ENCODE measurements at regions not wholly inside any gene's neighbourhood (a gene's known extent, or its start where the extent isn't known, plus 50 kb on each side); places are given as distances from the start of the nearest gene placed in this dataset.
A peak's percentile ranks its signal among the peaks of the same experiment; 100 is the strongest.

GRCh38 chr1:234994436-234995295, 134.0 kb downstream of the TOMM20 start:
- intact Hi-C loops (cut with DNase I): no loop called here
- DNase-seq (ENCODE audit: low spot score): peak; percentile 31
- ATAC-seq: no peak

- ATAC-seq (no peak), DNase-seq (ENCODE audit: low spot score) (no peak)
- intact Hi-C loops (cut with DNase I): no loop called here
These were observed 136.6 kb downstream of the TOMM20 start for GRCh38 chr1:234992065-234992464.

- DNase-seq (ENCODE audit: low spot score): peak; percentile 22
- intact Hi-C loops (cut with DNase I): no loop called here
- ATAC-seq: no peak
These were observed 137.5 kb downstream of the TOMM20 start for GRCh38 chr1:234990874-234991801.

- intact Hi-C loops (cut with DNase I): no loop called here
- peak; percentile 27 for DNase-seq (ENCODE audit: low spot score)
- no peak for ATAC-seq
These were observed 138.3 kb downstream of the TOMM20 start for GRCh38 chr1:234990328-234990675.

- ATAC-seq (no peak), DNase-seq (ENCODE audit: low spot score) (peak; percentile 40)
- intact Hi-C loops (cut with DNase I): loop anchor here (10.0 kb wide), 1 partner anchor 265 kb away; no protein-coding TSS in a partner anchor
These were observed 138.9 kb downstream of the TOMM20 start for GRCh38 chr1:234989479-234990327.

- intact Hi-C loops (cut with DNase I): loop anchor here (10.0 kb wide), 1 partner anchor 264 kb away; no protein-coding TSS in a partner anchor
- ATAC-seq: no peak
- peak; percentile 13 for DNase-seq (ENCODE audit: low spot score)
These were observed 139.6 kb downstream of the TOMM20 start for GRCh38 chr1:234989019-234989418.

- no peak for ATAC-seq
- no peak for DNase-seq (ENCODE audit: low spot score)
- intact Hi-C loops (cut with DNase I): loop anchor here (10.0 kb wide), 1 partner anchor 264 kb away; no protein-coding TSS in a partner anchor
These were observed 140.1 kb downstream of the TOMM20 start for GRCh38 chr1:234988536-234988935.

GRCh38 chr1:234988155-234988517, 140.5 kb downstream of the TOMM20 start:
- DNase-seq (ENCODE audit: low spot score) (no peak), ATAC-seq (no peak)
- intact Hi-C loops (cut with DNase I): loop anchor here (10.0 kb wide), 1 partner anchor 263 kb away; no protein-coding TSS in a partner anchor

GRCh38 chr1:234987415-234988154, 141.1 kb downstream of the TOMM20 start:
- ATAC-seq: peak; percentile 91
- DNase-seq (ENCODE audit: low spot score): peak; percentile 78
- intact Hi-C loops (cut with DNase I): loop anchor here (10.0 kb wide), 1 partner anchor 263 kb away; no protein-coding TSS in a partner anchor

GRCh38 chr1:234986750-234987414, 141.8 kb downstream of the TOMM20 start:
- ATAC-seq (peak; percentile 77), DNase-seq (ENCODE audit: low spot score) (peak; percentile 60)
- intact Hi-C loops (cut with DNase I): loop anchor here (10.0 kb wide), 1 partner anchor 262 kb away; no protein-coding TSS in a partner anchor

- DNase-seq (ENCODE audit: low spot score): peak; percentile 66
- intact Hi-C loops (cut with DNase I): loop anchor here (10.0 kb wide), 1 partner anchor 261 kb away; no protein-coding TSS in a partner anchor
- ATAC-seq: no peak
These were observed 142.9 kb downstream of the TOMM20 start for GRCh38 chr1:234985516-234986294.

GRCh38 chr1:234985007-234985370, 143.6 kb downstream of the TOMM20 start:
- ATAC-seq (no peak), DNase-seq (ENCODE audit: low spot score) (peak; percentile 51)
- intact Hi-C loops (cut with DNase I): loop anchor here (10.0 kb wide), 1 partner anchor 260 kb away; no protein-coding TSS in a partner anchor

- intact Hi-C loops (cut with DNase I): loop anchor here (10.0 kb wide), 1 partner anchor 259 kb away; no protein-coding TSS in a partner anchor
- DNase-seq (ENCODE audit: low spot score) (peak; percentile 8), ATAC-seq (no peak)
These were observed 144.9 kb downstream of the TOMM20 start for GRCh38 chr1:234983564-234984238.

GRCh38 chr1:234981758-234982157, 146.9 kb downstream of the TOMM20 start:
- ATAC-seq: no peak
- no peak for DNase-seq (ENCODE audit: low spot score)
- intact Hi-C loops (cut with DNase I): loop anchor here (10.0 kb wide), 1 partner anchor 257 kb away; no protein-coding TSS in a partner anchor

GRCh38 chr1:234980645-234981396, 147.8 kb downstream of the TOMM20 start:
- DNase-seq (ENCODE audit: low spot score) (peak; percentile 79), ATAC-seq (peak; percentile 79)
- intact Hi-C loops (cut with DNase I): loop anchor here (10.0 kb wide), 1 partner anchor 256 kb away; no protein-coding TSS in a partner anchor

Measured in sciatic nerve (tissue), 2 donors.